ENCODE measurements at regions not wholly inside any gene's neighbourhood (a gene's known extent, or its start where the extent isn't known, plus 50 kb on each side); places are given as distances from the start of the nearest gene placed in this dataset.

DNA sequence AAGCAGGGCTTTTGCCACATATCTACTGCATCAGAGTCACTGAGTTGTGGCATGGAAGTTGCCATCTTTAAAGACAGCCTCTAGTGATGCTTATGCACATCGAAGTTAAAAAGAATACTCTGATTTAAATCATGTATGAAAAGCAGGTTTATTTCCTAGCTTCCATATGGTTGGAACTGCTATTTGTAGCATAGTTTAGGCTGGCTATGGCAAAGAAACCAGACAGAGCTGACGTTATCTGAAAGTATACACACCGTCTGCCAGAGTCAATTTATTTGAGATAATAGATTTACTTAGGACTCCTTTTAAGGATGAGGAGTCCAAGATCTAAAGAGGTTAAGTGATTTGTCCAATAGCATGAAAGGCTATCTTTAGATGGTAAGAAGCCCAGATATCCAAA lies 536.9 kb upstream of the ADGRL4 start:
- TF ChIP-seq RAD21 (conservative IDR thresholded peaks at IDR 0.05) (no peak), POLR2AphosphoS5 (IDR thresholded peaks at IDR 0.05) (no peak), SMC3 (conservative IDR thresholded peaks at IDR 0.05; ENCODE audit: poor library complexity) (no peak), EZH2 (IDR thresholded peaks at IDR 0.05; ENCODE audit: borderline replicate concordance, insufficient read depth, low read length, poor library complexity, severe bottlenecking) (no peak), TAF1 (IDR thresholded peaks at IDR 0.05; ENCODE audit: low read depth) (no peak), MXI1 (conservative IDR thresholded peaks at IDR 0.05; ENCODE audit: poor library complexity, severe bottlenecking) (no peak), EP300 (conservative IDR thresholded peaks at IDR 0.05; ENCODE audit: poor library complexity, severe bottlenecking) (no peak)
- TF ChIP-seq, protein P1, sequence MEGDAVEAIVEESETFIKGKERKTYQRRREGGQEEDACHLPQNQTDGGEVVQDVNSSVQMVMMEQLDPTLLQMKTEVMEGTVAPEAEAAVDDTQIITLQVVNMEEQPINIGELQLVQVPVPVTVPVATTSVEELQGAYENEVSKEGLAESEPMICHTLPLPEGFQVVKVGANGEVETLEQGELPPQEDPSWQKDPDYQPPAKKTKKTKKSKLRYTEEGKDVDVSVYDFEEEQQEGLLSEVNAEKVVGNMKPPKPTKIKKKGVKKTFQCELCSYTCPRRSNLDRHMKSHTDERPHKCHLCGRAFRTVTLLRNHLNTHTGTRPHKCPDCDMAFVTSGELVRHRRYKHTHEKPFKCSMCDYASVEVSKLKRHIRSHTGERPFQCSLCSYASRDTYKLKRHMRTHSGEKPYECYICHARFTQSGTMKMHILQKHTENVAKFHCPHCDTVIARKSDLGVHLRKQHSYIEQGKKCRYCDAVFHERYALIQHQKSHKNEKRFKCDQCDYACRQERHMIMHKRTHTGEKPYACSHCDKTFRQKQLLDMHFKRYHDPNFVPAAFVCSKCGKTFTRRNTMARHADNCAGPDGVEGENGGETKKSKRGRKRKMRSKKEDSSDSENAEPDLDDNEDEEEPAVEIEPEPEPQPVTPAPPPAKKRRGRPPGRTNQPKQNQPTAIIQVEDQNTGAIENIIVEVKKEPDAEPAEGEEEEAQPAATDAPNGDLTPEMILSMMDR (IDR thresholded peaks at IDR 0.05; ENCODE audit: poor library complexity, severe bottlenecking) = no peak

Measured in neural cell (in vitro differentiated cells).